NOMO-1 (cell line): ENCODE measurements at regions not wholly inside any gene's neighbourhood (a gene's known extent, or its start where the extent isn't known, plus 50 kb on each side); places are given as distances from the start of the nearest gene placed in this dataset.
A peak's percentile ranks its signal among the peaks of the same experiment; 100 is the strongest.
"Not testable (repeated sequence)": the region's sequence is repeated elsewhere in the genome, so short reads cannot be mapped to it uniquely, and the experiment has no call there.

Source experiments
- DNase-seq, 2 experiments: peaks; one replicate each; lab custom pipeline; 2025; ENCODE audit not compliant: unreplicated experiment in 2 of 2; lab: John Stamatoyannopoulos, UW

DNA sequence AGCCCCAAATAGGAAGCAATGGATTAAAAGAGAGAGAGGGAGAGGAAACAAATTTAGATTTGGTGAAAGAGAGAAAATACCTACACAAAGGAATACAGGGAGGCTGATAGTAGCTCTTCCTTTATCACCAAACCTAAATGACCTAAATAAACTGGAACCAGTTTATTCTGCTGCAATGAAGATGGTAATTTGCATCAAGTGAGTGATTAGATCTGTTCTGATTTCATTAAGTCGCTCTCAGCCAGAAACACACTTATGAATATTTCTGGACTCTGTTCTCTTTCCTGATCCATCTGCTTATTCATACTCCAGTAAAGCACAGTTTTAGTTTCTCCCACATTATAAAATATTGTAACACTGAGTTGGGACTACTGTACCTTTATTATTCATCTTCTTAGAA, 83.4 kb upstream of the BMP5 start:
- DNase-seq, result no peak

DNA sequence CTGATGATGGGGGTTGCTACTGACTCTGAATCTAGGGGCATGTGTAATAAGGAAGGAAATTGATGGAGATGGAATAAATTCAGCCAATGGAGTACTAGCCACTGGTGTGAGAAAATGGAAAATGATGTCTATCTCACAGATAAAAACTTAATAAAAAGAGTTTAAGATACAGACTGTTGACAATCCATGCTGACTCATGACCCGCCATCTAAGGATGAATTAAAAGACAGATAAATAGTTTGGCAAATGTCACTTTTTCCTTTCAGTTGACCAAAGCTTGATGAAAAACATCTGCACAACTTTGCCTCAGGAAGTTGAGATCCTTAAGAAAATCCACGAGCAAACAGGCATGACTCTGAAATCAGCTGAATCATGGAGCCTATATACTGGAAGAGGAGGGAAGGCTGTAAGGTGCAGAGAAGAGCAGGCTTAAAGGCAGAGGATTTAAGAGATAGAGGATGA, 82.6 kb upstream of the BMP5 start:
- DNase-seq, result no peak

DNA sequence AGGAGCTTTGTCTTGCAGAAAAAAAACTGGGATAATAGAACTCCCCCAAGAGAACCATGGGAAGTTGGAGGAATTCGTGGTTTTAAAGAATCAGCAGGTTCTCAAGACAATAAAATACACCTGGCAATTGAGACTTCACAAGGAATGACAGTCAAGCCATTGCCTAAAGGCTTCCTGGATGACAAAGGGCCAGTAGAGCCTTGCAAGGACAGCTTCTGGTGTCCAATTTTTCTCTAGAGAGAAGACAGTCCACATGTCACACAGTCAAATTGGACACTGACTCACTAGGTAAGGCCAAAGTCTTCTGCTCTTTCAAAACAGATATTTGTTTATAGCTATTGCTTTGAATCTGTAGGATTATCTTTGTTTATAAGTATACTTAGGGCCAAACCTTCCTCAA, 80.3 kb upstream of the BMP5 start:
- no peak for DNase-seq

DNA sequence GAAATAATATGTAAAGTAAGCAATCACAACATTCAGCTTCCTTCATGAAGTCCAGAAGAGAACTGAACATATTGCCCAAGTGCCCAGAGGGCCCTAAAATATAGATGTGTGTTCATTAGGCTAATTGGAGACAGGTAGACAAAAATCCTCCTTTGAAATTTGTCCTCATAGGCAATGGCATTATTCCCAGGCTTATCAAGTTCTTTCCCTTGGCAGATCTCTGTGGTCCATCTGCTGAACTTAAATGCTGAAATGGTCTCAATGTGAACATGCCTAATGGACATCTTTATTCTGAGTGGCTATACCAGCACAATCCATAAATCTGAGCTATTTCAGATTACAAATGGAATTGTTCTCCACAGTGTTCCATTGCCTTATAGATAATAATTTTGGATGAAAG, 79.0 kb upstream of the BMP5 start:
- DNase-seq, result no peak

- DNase-seq, result peak in 1 of 2 experiments; percentile 36
Observed at GRCh38 chr6:55953335-55953734, 77.9 kb upstream of the BMP5 start.

GRCh38 chr6:55950071-55950814, 74.9 kb upstream of the BMP5 start:
- DNase-seq, result no peak

- DNase-seq, result no peak
Observed at GRCh38 chr6:55943329-55943728, 67.9 kb upstream of the BMP5 start.

DNA sequence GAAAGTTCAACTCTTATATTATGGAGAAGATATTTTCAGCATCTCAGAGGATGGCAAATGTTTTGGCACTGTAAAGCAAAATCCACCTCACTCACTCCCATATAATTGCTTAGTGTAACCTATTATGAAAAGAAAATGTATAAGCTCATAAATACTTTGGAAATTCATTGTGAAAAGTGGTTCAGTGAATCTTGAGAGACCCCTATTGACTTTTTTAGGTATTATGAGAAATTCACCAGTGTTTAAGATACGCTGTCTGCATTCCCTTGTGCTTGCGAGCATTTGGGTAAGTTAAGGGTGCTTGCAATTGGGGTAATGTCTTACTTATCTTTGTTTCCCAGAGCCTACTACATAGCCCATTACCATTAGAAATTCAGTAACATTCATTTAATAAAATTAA, 66.3 kb upstream of the BMP5 start:
- DNase-seq, result no peak

DNA sequence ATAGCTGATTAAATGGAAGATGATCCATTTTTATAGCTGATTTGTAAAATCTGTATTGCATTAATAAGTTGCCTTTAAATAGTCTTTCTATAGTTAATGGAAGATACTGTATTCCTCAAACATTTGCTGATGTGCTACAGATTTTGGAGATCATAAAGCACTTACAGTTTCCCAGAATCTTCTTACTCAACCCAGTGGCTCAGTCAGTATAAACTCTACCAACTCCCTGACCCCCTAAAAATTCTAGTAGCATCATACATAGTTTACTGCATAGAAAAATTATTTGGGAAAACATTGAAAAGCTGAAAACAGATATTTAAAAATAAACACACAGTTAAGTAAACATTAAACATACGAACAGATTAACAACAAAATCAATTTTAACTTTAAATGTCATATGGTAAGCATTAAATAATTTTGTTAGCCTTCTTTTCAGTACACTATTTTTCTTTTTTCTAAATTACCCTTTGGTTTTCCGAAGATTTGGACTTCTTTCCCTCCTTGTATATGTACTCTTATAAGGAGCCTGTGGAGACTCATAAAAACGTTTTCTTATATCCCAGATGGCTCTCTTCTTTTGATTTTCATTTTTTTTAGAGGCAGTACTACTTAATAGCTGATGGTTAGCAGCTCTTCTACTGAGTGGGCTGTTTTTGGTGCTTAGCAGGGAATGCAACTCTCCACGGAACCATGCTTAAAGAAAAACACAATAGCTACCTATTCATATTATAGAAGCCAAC, 62.7 kb upstream of the BMP5 start:
- no peak for DNase-seq

DNA sequence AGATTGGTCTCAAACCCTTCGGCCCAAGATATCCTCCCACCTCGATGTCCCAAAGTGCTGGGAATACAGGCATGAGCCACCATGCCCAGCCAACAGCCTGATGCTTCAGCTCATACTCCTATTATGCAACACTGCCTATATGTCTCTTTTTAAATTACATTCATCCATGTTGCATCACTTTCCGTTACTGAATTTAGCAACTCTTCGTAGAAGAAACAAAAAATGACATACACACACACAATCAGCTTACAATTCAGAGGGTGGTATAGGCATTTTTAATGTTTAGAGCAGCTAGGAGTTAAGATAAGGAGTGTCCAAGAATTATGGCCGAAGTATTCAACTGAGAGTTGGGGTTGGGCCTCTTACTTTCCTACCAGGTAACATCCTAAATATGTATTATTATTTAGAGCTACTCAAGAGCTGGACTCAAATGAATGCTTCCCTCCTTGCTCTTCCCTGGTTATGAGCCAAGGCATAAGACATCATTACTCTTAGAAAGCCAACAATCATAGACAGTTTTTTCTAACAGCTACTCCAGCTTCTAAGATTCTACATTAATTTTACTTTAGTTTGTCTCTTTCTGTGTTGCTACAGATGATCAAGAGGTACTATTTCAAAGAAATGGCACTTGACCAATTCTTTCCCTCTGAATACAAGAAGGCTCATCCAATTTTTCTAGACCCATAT, 62.0 kb upstream of the BMP5 start:
- peak; percentile 32 to 86 for DNase-seq

- no peak for DNase-seq
Observed at GRCh38 chr6:55931101-55931500, 55.7 kb upstream of the BMP5 start.

DNA sequence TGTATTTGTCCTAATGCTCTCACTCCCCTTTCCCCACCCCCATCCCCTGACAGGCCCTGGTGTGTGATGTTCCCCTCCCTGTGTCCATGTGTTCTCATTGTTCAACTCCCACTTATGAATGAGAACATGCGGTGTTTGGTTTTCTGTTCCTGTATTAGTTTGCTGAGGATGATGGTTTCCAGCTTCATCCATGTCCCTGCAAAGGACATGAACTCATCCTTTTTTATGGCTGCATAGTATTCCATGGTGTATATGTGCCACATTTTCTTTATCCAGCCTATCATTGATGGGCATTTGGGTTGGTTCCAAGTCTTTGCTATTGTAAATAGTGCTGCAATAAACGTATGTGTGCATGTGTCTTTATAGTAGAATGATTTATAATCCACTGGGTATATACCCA, 52.3 kb upstream of the BMP5 start:
- DNase-seq, result not testable (repeated sequence)

DNA sequence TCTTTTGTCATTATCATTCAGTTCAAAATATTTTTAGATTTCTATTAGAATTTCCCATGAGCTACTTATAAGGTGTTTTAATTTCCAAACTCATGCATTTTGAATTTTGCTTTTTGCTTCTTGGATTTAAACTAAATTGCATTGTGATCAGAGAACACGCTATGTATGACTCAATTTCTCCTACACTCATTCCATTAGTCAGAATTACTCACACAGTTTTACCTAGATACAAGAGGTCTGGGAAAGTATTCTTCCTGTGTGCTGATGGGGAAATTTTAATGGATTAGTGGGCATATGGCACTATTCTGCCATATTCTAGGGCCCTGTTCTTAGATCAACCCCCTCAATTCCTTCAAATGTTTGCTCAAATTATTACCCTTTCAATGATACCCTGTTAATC, 49.9 kb upstream of the BMP5 start:
- DNase-seq, result no peak
